ENCODE measurements at regions not wholly inside any gene's neighbourhood (a gene's known extent, or its start where the extent isn't known, plus 50 kb on each side); places are given as distances from the start of the nearest gene placed in this dataset.
"Not testable (repeated sequence)": the region's sequence is repeated elsewhere in the genome, so short reads cannot be mapped to it uniquely, and the experiment has no call there.

DNA sequence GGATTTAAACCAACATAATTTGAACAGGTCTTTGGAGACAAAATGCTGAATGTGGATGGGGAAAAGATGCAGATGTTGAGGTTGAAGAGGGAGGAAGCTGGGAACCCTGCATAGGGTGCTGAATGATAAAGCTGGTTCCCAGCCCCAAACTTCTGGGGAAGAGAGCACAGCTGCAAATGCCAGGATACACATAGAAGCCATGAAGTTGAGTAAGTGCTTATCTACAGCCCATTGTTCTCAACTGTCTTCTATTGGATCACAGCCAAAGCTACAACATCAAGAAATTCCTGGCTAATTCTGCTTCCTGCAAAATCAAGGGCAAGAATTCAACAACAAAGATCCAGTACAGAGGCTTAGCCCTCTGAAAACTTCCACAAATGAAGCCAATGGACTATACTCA is 779.8 kb downstream of the PRIM2 start:
- DNase-seq (ENCODE audit: low spot score) = not testable (repeated sequence)

GRCh38 chr6:58113960-58114359 is 796.5 kb downstream of the PRIM2 start:
- DNase-seq (ENCODE audit: low spot score) = no peak

GRCh38 chr6:58117162-58117561 is 799.7 kb downstream of the PRIM2 start:
- DNase-seq (ENCODE audit: low spot score) = not testable (repeated sequence)

- DNase-seq (ENCODE audit: low spot score) = not testable (repeated sequence)
Measured at GRCh38 chr6:58121616-58122015, 804.2 kb downstream of the PRIM2 start.

DNA sequence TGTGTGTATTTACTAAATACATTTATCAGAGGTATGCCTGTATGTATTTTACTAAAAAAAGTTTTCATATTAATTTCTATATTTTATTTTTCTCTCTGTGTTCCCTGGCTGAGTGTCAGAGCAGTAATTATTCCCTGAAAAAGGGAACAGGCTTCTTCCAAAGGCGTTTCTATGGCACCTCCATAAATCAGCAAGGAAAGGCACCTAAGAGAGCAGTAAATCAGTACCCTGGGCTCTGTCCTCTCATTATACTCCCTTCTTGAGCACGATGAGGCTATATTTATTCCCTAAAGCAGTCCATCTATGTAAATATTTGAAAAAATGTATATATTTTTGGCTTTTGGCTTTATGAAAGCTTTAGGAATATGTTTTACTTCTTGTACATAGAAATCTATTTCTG is 806.3 kb downstream of the PRIM2 start:
- DNase-seq (ENCODE audit: low spot score) = not testable (repeated sequence)

DNA sequence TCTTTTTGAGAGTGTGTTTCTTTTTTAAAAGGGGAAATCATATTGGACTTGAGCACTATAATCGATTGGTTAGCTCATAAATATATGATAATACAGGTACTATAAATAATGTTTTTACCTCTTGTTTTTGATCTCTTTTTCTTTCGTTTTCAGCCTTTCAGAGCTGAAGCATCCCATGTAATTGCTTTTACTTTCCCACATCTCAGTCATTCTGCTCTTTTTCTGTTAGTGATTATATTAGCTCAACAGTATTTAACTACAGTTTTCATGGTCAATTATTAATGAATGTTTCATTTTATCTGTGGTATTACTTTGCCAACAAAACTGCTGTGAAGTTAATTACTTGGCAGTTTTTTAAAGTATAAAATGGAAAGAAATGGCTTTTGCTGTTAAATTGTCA is 811.1 kb downstream of the PRIM2 start:
- not testable (repeated sequence) for DNase-seq (ENCODE audit: low spot score)

DNA sequence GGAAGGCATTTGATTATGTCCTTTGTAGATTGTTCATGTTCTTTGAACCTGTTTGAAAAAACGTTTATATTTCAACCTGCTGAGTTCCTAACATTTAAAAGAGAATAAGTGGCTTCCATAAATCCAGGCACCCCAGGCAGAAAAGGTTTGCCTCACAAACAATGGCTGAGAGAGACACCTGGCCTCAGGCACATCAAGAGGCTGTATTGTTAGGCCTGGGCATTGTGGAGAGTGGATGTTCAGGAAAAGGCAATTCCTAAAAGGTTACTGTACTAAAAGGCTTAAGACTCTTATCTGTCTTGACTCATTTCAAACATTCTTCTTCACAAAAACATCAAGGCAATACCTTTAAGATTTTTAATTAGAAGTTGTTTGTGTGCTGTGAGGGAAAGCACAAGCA is 811.7 kb downstream of the PRIM2 start:
- DNase-seq (ENCODE audit: low spot score) = not testable (repeated sequence)

DNA sequence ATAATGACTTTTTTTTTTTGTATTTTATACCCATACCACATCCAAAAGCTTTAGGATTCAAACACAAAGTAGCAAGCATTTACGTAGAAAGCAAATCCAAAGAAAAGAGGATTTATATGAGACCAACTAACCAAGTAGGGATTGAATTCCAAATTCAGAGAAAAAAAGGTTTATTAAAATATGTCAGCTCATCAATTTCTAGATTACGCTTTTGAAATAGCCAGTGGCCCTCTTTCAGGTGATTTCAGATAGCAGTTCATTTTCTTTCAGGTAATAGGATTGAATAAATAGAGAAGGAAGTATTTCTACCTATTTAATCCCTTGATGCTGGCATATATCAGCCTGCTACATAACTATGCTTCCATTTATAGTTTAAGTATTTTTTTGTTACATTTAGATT is 822.3 kb downstream of the PRIM2 start:
- DNase-seq (ENCODE audit: low spot score) = not testable (repeated sequence)

DNA sequence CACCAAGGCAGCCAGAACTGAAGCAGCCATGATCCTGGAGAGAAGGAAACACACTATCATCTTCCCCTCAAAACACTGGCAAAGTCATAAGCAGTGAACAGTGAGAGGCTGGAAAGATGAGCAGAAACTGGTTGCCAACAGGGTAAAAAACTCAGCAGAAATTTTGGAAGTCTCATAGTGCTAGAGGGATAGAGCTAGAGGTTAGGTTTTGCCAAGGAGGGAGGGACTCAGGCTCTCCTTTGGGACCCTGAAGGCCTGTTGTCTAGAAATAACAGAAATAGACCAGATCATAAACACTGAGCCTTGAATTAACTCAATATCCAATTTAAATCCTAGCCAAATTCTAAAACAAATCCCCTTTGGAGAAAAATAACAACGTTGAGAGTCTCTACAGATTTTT is 853.6 kb downstream of the PRIM2 start:
- not testable (repeated sequence) for DNase-seq (ENCODE audit: low spot score)

DNA sequence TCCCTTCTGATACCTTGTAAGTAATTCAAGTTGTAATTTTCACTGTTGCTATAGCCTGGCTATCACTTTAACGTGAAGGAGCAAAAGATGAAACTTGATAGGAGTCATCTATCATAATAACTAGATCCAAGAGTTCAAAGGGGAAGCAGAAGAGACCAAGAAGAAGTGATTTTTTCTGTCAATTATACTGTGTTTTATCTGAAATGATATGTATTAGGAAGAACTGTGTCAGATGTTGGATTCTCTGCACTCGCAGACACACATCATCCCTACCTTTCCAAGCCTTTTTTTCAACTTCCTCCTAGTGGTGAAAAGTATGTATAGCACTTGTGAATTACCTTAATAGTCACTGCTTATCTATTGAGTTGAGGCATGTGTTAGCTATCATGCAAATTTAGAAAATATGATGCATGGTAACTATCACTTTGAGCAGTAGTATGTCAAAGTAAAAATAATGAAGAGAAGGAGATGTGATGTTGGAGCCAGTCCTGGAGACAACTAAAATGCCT is 864.2 kb downstream of the PRIM2 start:
- not testable (repeated sequence) for DNase-seq (ENCODE audit: low spot score)

GRCh38 chr6:58185300-58185699 is 867.9 kb downstream of the PRIM2 start:
- DNase-seq (ENCODE audit: low spot score) = not testable (repeated sequence)

DNA sequence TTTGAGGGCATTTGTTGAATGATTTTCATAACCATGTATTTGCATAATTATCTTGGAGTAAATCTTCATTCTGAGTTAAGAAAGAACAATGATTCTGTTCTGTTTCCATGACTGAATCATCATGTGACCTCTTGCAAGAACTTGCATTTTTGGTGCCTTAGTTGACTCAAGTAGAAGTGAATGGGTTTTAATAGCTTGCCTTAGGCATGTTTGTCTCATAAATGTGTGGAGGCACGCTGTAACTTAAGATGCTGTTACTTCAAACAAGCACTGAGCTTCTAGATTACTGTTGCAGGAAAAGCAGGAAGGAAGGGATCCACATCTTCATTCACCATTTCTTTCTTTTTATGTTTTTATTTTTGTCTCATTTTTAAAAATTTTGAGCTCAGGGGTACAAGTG is 875.8 kb downstream of the PRIM2 start:
- not testable (repeated sequence) for DNase-seq (ENCODE audit: low spot score)

DNA sequence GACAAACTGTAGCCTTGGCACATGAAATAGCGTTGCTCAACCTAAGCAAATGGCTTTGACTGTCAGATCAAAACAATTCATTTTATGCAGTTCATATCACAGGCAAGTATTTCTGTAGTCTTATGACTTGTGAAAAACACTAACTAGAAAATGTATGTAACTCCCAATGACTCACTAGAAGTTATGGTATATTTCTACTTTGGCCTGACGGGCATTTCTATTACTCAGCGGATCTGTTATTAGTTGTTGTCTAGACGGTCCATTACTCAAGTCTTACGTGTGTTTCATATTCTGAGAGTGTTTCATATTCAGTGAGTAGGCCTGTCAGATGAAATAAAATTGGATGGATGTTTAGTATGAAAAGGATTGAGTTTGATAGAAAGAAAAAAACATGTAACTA is 880.9 kb downstream of the PRIM2 start:
- no peak for DNase-seq (ENCODE audit: low spot score)

DNA sequence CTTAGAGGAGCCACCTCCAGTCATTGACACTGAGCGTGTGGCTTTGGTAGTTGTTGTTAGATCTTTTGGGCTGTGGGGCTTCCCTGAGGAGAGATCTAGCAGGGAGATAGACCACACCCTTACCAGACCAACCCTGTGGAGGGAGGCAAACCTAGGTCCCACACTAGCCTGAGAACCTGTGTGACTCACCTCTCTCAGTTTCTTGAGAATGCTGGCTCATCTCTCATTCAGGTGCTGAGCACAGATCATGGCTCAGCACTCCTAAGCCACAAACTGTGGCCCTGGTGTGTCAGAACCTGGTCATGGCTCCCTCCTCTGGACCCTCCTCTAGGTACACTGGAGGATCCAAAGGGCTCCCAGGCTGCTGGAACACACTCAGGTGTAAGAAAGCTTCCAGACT is 919.7 kb downstream of the PRIM2 start:
- not testable (repeated sequence) for DNase-seq (ENCODE audit: low spot score)

DNA sequence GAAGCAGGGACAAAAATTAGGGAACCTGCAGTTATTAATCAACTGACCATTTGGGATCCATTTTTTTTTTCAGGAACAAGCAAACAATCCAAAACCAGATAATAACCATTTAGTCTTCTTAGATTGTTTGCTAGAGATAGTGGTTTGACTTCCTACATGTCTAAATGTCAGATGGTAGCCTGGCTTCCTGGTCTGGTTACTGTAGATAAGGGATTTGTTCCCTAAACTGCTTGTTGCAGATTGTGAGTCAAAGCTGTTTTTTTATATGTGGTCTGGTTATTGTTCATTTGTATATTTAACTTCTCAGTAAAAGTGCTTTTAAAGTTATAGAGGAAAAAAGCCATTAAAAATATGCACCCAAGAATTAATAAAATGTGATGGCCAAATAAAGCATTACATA is 921.0 kb downstream of the PRIM2 start:
- DNase-seq (ENCODE audit: low spot score) = not testable (repeated sequence)

DNA sequence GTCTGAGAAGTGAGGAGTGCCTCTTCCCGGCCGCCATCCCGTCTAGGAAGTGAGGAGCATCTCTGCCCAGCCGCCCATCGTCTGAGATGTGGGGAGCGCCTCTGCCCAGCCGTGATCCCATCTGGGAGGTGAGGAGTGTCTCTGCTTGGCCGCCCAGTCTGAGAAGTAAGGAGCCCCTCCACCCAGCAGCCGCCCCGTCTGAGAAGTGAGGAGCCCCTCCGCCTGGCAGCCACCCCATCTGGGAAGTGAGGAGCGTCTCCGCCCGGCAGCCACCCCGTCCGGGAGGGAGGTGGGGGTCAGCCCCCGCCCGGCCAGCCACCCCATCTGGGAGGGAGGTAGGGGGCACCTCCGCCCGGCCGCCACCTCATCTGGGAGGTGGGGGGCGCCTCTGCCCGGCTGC is 940.2 kb downstream of the PRIM2 start:
- DNase-seq (ENCODE audit: low spot score) = not testable (repeated sequence)

DNA sequence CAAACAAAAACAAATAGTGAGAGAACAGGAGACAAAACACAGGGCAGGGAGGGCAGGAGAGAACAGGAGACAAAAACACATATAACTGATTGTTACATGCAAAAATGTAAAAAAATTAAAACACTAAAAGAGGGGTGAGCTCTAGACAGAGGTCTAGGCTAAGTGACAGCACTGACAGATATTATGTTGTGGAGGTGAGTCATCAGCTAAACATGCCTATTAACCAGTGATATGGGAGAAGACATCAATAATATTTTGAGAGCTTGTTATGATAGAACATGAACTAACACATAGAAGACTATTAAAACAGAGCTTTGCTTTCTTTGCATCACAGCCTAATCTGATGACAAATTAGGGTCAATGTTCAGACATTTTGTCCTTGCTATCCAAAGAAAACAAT is 972.7 kb downstream of the PRIM2 start:
- DNase-seq (ENCODE audit: low spot score) = no peak

GRCh38 chr6:58291319-58291718 is 973.9 kb downstream of the PRIM2 start:
- not testable (repeated sequence) for DNase-seq (ENCODE audit: low spot score)

GRCh38 chr6:58307901-58308300 is 990.5 kb downstream of the PRIM2 start:
- DNase-seq (ENCODE audit: low spot score) = not testable (repeated sequence)

DNA sequence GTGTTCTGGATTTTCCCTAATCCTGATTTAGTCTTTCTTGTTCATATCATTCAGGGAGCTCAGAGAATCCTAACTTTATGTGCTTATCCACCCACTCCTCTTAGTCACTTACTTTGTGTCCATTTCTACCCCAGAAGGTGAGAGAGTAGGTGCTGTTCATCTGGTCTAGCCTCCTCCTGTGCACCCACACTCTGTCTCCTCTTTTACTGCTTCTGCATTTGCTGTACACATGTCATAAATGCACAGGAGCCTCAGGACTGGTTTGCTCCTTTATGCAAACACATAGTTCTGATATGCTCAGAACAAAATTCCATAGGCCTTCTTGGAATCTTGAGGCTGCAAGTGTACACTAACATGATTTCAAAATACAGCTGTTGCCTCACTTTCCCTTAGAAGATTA is 1014.7 kb downstream of the PRIM2 start:
- not testable (repeated sequence) for DNase-seq (ENCODE audit: low spot score)

- not testable (repeated sequence) for DNase-seq (ENCODE audit: low spot score)
Measured at GRCh38 chr6:58342287-58342686, 1024.9 kb downstream of the PRIM2 start.

GRCh38 chr6:58347534-58347933 is 1030.1 kb downstream of the PRIM2 start:
- not testable (repeated sequence) for DNase-seq (ENCODE audit: low spot score)

GRCh38 chr6:58351619-58352018 is 1034.2 kb downstream of the PRIM2 start:
- not testable (repeated sequence) for DNase-seq (ENCODE audit: low spot score)

GRCh38 chr6:58358452-58358851 is 1041.0 kb downstream of the PRIM2 start:
- DNase-seq (ENCODE audit: low spot score) = not testable (repeated sequence)

All from cerebellar cortex (tissue), 1 donor.